ENCODE measurements at regions not wholly inside any gene's neighbourhood (a gene's known extent, or its start where the extent isn't known, plus 50 kb on each side); places are given as distances from the start of the nearest gene placed in this dataset.

- no peaks in the 10 kb centered on the region for H3K36me3 ChIP-seq (ENCODE audit: control insufficient read depth in 2 of 2, insufficient read depth in 1 of 2, low read length in 2 of 2)
- no peak overlapping the region for H3K4me3 ChIP-seq (ENCODE audit: low read depth, low read length)
- POLR2A ChIA-PET, result no interaction called here
- H3K27ac ChIP-seq (ENCODE audit: extremely low read depth, low read depth, low read length), result no peak overlapping the region
- no peaks in the 10 kb centered on the region for H3K9me3 ChIP-seq (ENCODE audit: control insufficient read depth, insufficient read depth, low read depth, low read length)
- H3K4me1 ChIP-seq (ENCODE audit: control insufficient read depth, insufficient read depth, low read length), result no peaks in the 10 kb centered on the region
- TF ChIP-seq ZIC2 (tag by site-specific recombination; IDR thresholded peaks at IDR 0.05) (peak; percentile 40; the same call in 1 of the 2 replicates), ZNF701 (tag by site-specific recombination; IDR thresholded peaks at IDR 0.05) (no peak), ZNF785 (tag by site-specific recombination; IDR thresholded peaks at IDR 0.05) (no peak)
- CTCF ChIA-PET, result no interaction called here
Measured at GRCh38 chrX:39836802-39837420, 260.8 kb downstream of the BCOR start.

DNA sequence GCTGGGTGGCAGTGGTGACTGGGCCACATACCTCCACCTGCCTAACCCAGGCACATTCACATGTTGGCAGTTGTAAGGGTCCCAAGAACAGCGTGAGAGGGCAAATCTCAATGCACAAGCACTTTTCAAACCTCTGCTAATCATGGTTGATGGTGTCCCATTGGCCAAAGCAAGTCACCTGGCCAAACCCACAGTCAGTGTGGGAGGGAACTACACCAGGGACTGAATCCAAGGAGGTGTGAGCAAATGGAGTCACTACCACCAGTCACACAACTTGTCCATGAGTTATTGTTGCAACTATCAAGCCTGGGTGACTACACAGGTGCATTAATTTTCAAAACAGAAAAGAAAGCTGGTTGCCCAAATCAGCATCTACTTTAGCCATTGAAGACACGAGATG, 260.1 kb downstream of the BCOR start:
- CTCF ChIA-PET, result interaction anchor here (0.5 to 0.7 kb wide), 2 partner anchors 69 to 371 kb away, joined by 3 to 5 read pairs; no protein-coding TSS in a partner anchor
- Histone ChIP-seq H3K4me1 (ENCODE audit: control insufficient read depth, insufficient read depth, low read length) (no peaks in the 10 kb centered on the region), H3K4me3 (ENCODE audit: low read depth, low read length) (no peak overlapping the region), H3K9me3 (ENCODE audit: control insufficient read depth, insufficient read depth, low read depth, low read length) (no peaks in the 10 kb centered on the region), H3K27ac (ENCODE audit: extremely low read depth, low read depth, low read length) (no peak overlapping the region), H3K36me3 (ENCODE audit: control insufficient read depth in 2 of 2, insufficient read depth in 1 of 2, low read length in 2 of 2) (no peaks in the 10 kb centered on the region)
- TF ChIP-seq ZNF169 (tag by site-specific recombination; IDR thresholded peaks at IDR 0.05) (no peak), ZSCAN30 (tag by site-specific recombination; IDR thresholded peaks at IDR 0.05) (no peak), ZNF366 (tag by site-specific recombination; conservative IDR thresholded peaks at IDR 0.05) (no peak), PBX3 (CRISPR knock-in tag; IDR thresholded peaks at IDR 0.05) (no peak), ZNF561 (tag by site-specific recombination; IDR thresholded peaks at IDR 0.05; ENCODE audit: borderline replicate concordance) (no peak), ZNF501 (tag by site-specific recombination; IDR thresholded peaks at IDR 0.05) (no peak), ZNF48 (tag by site-specific recombination; IDR thresholded peaks at IDR 0.05) (no peak), SP3 (tag by site-specific recombination; IDR thresholded peaks at IDR 0.05) (no peak), ZNF610 (tag by site-specific recombination; IDR thresholded peaks at IDR 0.05; ENCODE audit: borderline replicate concordance) (no peak)
- TF ChIP-seq, protein P1, sequence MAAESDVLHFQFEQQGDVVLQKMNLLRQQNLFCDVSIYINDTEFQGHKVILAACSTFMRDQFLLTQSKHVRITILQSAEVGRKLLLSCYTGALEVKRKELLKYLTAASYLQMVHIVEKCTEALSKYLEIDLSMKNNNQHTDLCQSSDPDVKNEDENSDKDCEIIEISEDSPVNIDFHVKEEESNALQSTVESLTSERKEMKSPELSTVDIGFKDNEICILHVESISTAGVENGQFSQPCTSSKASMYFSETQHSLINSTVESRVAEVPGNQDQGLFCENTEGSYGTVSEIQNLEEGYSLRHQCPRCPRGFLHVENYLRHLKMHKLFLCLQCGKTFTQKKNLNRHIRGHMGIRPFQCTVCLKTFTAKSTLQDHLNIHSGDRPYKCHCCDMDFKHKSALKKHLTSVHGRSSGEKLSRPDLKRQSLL (tag by site-specific recombination; IDR thresholded peaks at IDR 0.05), result no peak
- TF ChIP-seq, protein P2, sequence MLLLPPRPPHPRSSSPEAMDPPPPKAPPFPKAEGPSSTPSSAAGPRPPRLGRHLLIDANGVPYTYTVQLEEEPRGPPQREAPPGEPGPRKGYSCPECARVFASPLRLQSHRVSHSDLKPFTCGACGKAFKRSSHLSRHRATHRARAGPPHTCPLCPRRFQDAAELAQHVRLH (tag by site-specific recombination; IDR thresholded peaks at IDR 0.05), result no peak
- POLR2A ChIA-PET, result no interaction called here

- Histone ChIP-seq H3K4me3 (ENCODE audit: low read depth, low read length) (no peak overlapping the region), H3K9me3 (ENCODE audit: control insufficient read depth, insufficient read depth, low read depth, low read length) (no peaks in the 10 kb centered on the region), H3K27ac (ENCODE audit: extremely low read depth, low read depth, low read length) (no peak overlapping the region), H3K36me3 (ENCODE audit: control insufficient read depth in 2 of 2, insufficient read depth in 1 of 2, low read length in 2 of 2) (no peaks in the 10 kb centered on the region), H3K4me1 (ENCODE audit: control insufficient read depth, insufficient read depth, low read length) (no peaks in the 10 kb centered on the region)
- ChIA-PET POLR2A (interaction anchor here (0.6 kb wide), 1 partner anchor 96 kb away, joined by 3 read pairs; no protein-coding TSS in a partner anchor), CTCF (interaction anchor here (0.6 kb wide), 1 partner anchor 114 kb away, joined by 5 read pairs; no protein-coding TSS in a partner anchor)
- TF ChIP-seq ZNF214 (tag by site-specific recombination; IDR thresholded peaks at IDR 0.05; ENCODE audit: borderline replicate concordance) (no peak), ZNF239 (tag by site-specific recombination; IDR thresholded peaks at IDR 0.05) (no peak), ZFP69B (tag by site-specific recombination; IDR thresholded peaks at IDR 0.05) (no peak), ZNF16 (tag by site-specific recombination; IDR thresholded peaks at IDR 0.05; ENCODE audit: low read depth) (no peak)
- TF ChIP-seq, protein P3, sequence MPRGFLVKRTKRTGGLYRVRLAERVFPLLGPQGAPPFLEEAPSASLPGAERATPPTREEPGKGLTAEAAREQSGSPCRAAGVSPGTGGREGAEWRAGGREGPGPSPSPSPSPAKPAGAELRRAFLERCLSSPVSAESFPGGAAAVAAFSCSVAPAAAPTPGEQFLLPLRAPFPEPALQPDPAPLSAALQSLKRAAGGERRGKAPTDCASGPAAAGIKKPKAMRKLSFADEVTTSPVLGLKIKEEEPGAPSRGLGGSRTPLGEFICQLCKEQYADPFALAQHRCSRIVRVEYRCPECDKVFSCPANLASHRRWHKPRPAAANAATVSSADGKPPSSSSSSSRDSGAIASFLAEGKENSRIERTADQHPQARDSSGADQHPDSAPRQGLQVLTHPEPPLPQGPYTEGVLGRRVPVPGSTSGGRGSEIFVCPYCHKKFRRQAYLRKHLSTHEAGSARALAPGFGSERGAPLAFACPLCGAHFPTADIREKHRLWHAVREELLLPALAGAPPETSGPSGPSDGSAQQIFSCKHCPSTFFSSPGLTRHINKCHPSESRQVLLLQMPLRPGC (tag by site-specific recombination; IDR thresholded peaks at IDR 0.05), result no peak
- TF ChIP-seq, protein P4, sequence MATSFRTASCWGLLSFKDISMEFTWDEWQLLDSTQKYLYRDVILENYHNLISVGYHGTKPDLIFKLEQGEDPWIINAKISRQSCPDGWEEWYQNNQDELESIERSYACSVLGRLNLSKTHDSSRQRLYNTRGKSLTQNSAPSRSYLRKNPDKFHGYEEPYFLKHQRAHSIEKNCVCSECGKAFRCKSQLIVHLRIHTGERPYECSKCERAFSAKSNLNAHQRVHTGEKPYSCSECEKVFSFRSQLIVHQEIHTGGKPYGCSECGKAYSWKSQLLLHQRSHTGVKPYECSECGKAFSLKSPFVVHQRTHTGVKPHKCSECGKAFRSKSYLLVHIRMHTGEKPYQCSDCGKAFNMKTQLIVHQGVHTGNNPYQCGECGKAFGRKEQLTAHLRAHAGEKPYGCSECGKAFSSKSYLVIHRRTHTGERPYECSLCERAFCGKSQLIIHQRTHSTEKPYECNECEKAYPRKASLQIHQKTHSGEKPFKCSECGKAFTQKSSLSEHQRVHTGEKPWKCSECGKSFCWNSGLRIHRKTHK (tag by site-specific recombination; IDR thresholded peaks at IDR 0.05), result no peak
Measured at GRCh38 chrX:39839371-39839770, 258.4 kb downstream of the BCOR start.

Measured in HEK293 (cell line).